ENCODE measurements at regions not wholly inside any gene's neighbourhood (a gene's known extent, or its start where the extent isn't known, plus 50 kb on each side); places are given as distances from the start of the nearest gene placed in this dataset.

DNA sequence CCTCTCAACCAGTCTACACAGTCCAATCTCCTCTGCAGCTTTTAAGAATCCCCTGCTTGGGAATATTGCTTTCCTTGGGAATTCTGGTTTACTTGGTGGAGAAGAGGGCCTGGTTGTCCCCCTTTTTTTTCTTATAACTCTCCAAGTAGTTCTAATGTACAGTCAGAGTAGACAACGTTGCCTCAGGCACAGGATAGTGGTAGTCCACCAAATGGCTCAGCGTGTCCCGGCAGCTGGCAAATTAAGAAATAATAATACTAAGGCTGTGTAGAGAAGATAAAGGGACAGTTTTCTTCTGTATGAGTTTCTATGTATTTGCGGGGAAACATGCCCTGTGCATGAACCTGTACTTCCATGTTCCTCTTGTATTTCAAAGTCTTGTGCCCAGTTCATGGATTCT, 145.7 kb upstream of the RREB1 start:
- TF ChIP-seq CTCF (IDR thresholded peaks at IDR 0.05) (no peak), POLR2A (IDR thresholded peaks at IDR 0.05) (no peak)

All from heart left ventricle (tissue), 13 donors.